ENCODE measurements at regions not wholly inside any gene's neighbourhood (a gene's known extent, or its start where the extent isn't known, plus 50 kb on each side); places are given as distances from the start of the nearest gene placed in this dataset.

GRCh38 chr12:67173258-67173657 lies 95.9 kb upstream of the CAND1 start:
- Histone ChIP-seq H3K4me1 (no peaks in the 10 kb centered on the region), H3K27me3 (no peaks in the 10 kb centered on the region), H3K4me3 (no peak overlapping the region), H3K27ac (no peak overlapping the region), H3K36me3 (no peaks in the 10 kb centered on the region), H3K9me3 (no peaks in the 10 kb centered on the region)
- TF ChIP-seq POLR2AphosphoS5 (IDR thresholded peaks at IDR 0.05) (no peak), POLR2A (IDR thresholded peaks at IDR 0.05) (no peak)
- intact Hi-C loops (cut with DNase I), result no loop called here
- 61 to 72% methylated on average over 2 of the region's 2 CpGs for whole genome bisulfite sequencing, 2 donors
- no peak for DNase-seq

GRCh38 chr12:67182551-67182950 lies 86.6 kb upstream of the CAND1 start:
- H3K36me3 ChIP-seq, result no peaks in the 10 kb centered on the region
- no peak for DNase-seq
- no peak overlapping the region for H3K4me3 ChIP-seq
- WGBS, 2 donors, result 72 to 84% methylated on average over 2 of the region's 2 CpGs
- H3K9me3 ChIP-seq, result no peaks in the 10 kb centered on the region
- H3K27ac ChIP-seq, result no peak overlapping the region
- no peaks in the 10 kb centered on the region for H3K4me1 ChIP-seq
- intact Hi-C loops (cut with DNase I), result no loop called here
- TF ChIP-seq EP300 (IDR thresholded peaks at IDR 0.05), result no peak
- no peak for TF ChIP-seq POLR2A (IDR thresholded peaks at IDR 0.05)
- no peak for TF ChIP-seq CTCF (IDR thresholded peaks at IDR 0.05)
- TF ChIP-seq POLR2AphosphoS5 (IDR thresholded peaks at IDR 0.05), result no peak
- H3K27me3 ChIP-seq, result no peaks in the 10 kb centered on the region

GRCh38 chr12:67193704-67194103 lies 75.5 kb upstream of the CAND1 start:
- Histone ChIP-seq H3K27me3 (no peaks in the 10 kb centered on the region), H3K27ac (no peak overlapping the region), H3K4me3 (no peak overlapping the region), H3K4me1 (no peaks in the 10 kb centered on the region), H3K36me3 (no peaks in the 10 kb centered on the region), H3K9me3 (no peaks in the 10 kb centered on the region)
- DNase-seq, result no peak
- TF ChIP-seq CTCF (IDR thresholded peaks at IDR 0.05) (no peak), EP300 (IDR thresholded peaks at IDR 0.05) (no peak), POLR2AphosphoS5 (IDR thresholded peaks at IDR 0.05) (no peak), POLR2A (IDR thresholded peaks at IDR 0.05) (no peak)
- intact Hi-C loops (cut with DNase I), result no loop called here

- no peak for DNase-seq
- Histone ChIP-seq H3K4me3 (no peak overlapping the region), H3K9me3 (peaks cover 0 to 4% (median 0%) of the 10 kb centered on the region in 4 donors), H3K27me3 (no peaks in the 10 kb centered on the region), H3K36me3 (no peaks in the 10 kb centered on the region), H3K27ac (no peak overlapping the region), H3K4me1 (no peaks in the 10 kb centered on the region)
- WGBS, 2 donors, result 0 to 35% methylated on average over 1 of the region's 1 CpG
- TF ChIP-seq EP300 (IDR thresholded peaks at IDR 0.05), result no peak
- no peak for TF ChIP-seq POLR2A (IDR thresholded peaks at IDR 0.05)
- TF ChIP-seq POLR2AphosphoS5 (IDR thresholded peaks at IDR 0.05), result no peak
- TF ChIP-seq CTCF (IDR thresholded peaks at IDR 0.05), result no peak
- intact Hi-C loops (cut with DNase I), result no loop called here
These were observed 68.8 kb upstream of the CAND1 start for GRCh38 chr12:67200386-67200785.

GRCh38 chr12:67202011-67202677 lies 67.0 kb upstream of the CAND1 start:
- TF ChIP-seq EP300 (IDR thresholded peaks at IDR 0.05) (no peak), CTCF (IDR thresholded peaks at IDR 0.05) (no peak), POLR2A (IDR thresholded peaks at IDR 0.05) (no peak), POLR2AphosphoS5 (IDR thresholded peaks at IDR 0.05) (no peak)
- H3K36me3 ChIP-seq, result no peaks in the 10 kb centered on the region
- H3K27me3 ChIP-seq, result no peaks in the 10 kb centered on the region
- intact Hi-C loops (cut with DNase I), result no loop called here
- 63 to 65% methylated on average over 7 of the region's 7 CpGs for WGBS, 2 donors
- no peak overlapping the region for H3K27ac ChIP-seq
- DNase-seq, result no peak
- no peak overlapping the region for H3K4me3 ChIP-seq
- no peaks in the 10 kb centered on the region for H3K4me1 ChIP-seq
- H3K9me3 ChIP-seq, result peaks cover 0 to 4% (median 0%) of the 10 kb centered on the region in 4 donors
